Lower leg skin (tissue), 4 donors: ENCODE measurements at regions not wholly inside any gene's neighbourhood (a gene's known extent, or its start where the extent isn't known, plus 50 kb on each side); places are given as distances from the start of the nearest gene placed in this dataset.

Experiments
- DNase-seq, 2 donors: peaks; one replicate each; pipeline ENCODE4 v3.0.0-alpha.2; 2019; ENCODE audit warnings: low spot score in 2 of 2
- H3K4me3 ChIP-seq: fragments of 200-600 bp; sonication (generic); 2 replicates; pipeline ENCODE4 v1.5.1; 2017; ENCODE audit warnings: mild to moderate bottlenecking, low read depth; ENCODE audit not compliant: poor library complexity, severe bottlenecking
- POLR2A ChIP-seq, 2 donors: fragments of 450-650 bp; IDR thresholded peaks; one replicate each; pipeline ENCODE4 v1.6.1; 2016 to 2017; ENCODE audit warnings: antibody characterized with exemption in 2 of 2, mild to moderate bottlenecking in 1 of 2, moderate library complexity in 1 of 2
- WGBS, 2 donors: methylation state at CpG; one replicate each; pipeline ENCODE4 v1.1.5; 2018; 5-methylcytosine and 5-hydroxymethylcytosine counted together
- intact Hi-C: fragments of 100-400 bp; cut with DNase I; formaldehyde crosslinking; loops from one replicate; pipeline ENCODE4 v1.15.0; 2023; ENCODE audit warnings: low total_unique reads
- TF ChIP-seq, protein P1 (sequence below), 3 donors: fragments of 450-650 bp; IDR thresholded peaks; one replicate each; pipeline ENCODE4 v1.5.1; 2016; ENCODE audit warnings: antibody characterized with exemption in 3 of 3, mild to moderate bottlenecking in 3 of 3, moderate library complexity in 2 of 3

DNA sequence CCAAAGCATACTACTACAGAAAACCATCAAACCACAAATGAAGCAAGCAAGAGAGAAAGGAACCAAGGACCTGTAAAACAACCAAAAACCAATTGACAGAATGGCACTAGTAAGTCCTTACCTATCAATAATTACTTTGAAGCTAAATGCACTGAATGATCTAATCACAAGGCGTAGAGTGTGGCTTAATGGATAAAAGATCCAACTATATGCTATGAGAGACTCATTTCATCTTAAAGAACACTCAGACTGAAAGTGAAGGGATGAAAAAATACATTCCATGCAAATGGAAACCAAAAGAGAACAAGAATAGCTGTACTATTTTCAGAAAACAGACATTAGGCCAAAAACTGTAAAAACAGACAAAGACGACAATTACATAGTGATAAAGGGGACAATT lies 70.7 kb downstream of the CRPPA start:
- no peak overlapping the region for H3K4me3 ChIP-seq
- intact Hi-C loops, result no loop called here
- TF ChIP-seq POLR2A (IDR thresholded peaks at IDR 0.05), result no peak
- DNase-seq, result no peak
- WGBS, 2 donors, result 88 to 93% methylated on average over 2 of the region's 2 CpGs

DNA sequence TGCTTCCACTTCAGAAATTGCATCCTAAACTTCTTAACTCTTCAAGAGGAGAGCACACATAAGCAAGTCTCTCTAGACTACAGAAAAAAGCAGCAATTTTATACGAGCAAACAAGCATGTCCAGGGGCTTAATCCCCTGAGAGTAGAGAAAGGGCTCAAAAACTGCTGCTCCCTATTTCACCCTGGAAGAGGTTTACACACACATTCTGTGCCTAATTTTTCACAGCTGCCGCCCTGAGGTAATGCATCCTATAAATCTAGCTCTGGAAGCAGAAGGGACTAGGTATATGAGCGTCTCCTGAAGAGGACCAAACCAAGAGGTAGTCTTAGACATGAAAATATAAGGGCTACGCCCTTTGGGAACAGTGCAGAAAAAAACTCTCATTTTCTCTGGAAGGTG lies 73.1 kb downstream of the CRPPA start:
- TF ChIP-seq POLR2A (IDR thresholded peaks at IDR 0.05), result no peak
- TF ChIP-seq, protein P1, sequence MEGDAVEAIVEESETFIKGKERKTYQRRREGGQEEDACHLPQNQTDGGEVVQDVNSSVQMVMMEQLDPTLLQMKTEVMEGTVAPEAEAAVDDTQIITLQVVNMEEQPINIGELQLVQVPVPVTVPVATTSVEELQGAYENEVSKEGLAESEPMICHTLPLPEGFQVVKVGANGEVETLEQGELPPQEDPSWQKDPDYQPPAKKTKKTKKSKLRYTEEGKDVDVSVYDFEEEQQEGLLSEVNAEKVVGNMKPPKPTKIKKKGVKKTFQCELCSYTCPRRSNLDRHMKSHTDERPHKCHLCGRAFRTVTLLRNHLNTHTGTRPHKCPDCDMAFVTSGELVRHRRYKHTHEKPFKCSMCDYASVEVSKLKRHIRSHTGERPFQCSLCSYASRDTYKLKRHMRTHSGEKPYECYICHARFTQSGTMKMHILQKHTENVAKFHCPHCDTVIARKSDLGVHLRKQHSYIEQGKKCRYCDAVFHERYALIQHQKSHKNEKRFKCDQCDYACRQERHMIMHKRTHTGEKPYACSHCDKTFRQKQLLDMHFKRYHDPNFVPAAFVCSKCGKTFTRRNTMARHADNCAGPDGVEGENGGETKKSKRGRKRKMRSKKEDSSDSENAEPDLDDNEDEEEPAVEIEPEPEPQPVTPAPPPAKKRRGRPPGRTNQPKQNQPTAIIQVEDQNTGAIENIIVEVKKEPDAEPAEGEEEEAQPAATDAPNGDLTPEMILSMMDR (IDR thresholded peaks at IDR 0.05), result no peak
- intact Hi-C loops, result no loop called here

DNA sequence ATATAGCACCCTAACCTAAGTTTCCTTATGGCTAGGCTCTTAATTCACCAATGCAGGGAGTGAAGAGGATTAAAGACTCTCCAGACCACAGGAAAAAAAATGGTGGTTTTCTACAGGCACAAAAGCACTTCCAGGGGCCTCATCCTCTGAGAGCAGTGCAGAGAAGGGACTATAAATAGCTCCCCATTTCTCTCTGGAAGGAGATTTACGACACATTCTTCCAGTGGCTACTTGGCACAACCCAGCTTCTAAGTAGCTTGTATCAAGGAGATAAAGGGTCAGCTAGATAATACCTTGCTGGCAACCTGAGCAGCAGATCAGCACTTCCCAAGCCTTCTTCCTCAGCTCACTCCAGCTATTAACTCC lies 73.5 kb downstream of the CRPPA start:
- intact Hi-C loops, result no loop called here
- 36 to 61% methylated on average over 1 of the region's 1 CpG for WGBS, 2 donors
- H3K4me3 ChIP-seq, result no peak overlapping the region
- DNase-seq, result no peak
- no peak for TF ChIP-seq POLR2A (IDR thresholded peaks at IDR 0.05)

More for the DNA sequence above, 73.1 kb downstream of the CRPPA start:
- WGBS, 2 donors, result 65 to 78% methylated on average over 4 of the region's 4 CpGs
- no peak for DNase-seq
- H3K4me3 ChIP-seq, result no peak overlapping the region

DNA sequence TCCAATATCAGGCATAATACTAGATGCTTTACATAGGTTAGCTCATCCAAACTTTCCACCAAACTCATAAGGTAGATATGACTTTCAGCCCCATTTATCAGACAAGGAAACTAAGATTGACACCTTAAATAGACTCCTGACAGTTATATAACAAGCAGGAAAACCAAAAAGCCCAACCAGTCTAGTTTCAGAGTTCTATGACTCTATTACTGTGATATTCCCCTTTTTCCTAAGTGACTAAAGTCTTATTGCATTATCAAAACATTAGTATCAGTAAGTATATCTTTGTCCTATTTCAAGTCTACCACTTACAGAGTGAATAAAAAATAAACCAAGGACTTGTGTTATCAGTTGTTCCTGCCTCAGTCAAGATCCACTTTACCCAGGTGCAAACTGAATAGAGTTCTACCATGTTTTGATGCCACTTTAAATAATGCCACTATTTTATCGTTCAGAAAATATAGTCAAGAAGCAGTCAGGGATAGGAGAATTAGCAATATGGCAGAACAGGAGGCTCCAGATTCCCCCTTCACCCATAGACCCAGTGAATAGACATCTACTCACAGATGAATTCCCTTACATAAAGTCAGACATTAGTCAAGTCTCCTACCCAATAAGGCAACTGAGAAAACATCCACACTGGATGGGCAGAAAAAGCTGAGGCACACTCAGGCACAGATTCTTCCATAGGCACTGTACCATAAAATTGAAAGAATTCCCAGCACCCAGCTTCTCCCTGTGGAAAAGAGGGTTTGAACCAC lies 74.1 kb downstream of the CRPPA start:
- TF ChIP-seq, protein P1 (IDR thresholded peaks at IDR 0.05), result no peak
- TF ChIP-seq POLR2A (IDR thresholded peaks at IDR 0.05), result no peak
- whole genome bisulfite sequencing, 2 donors, result 94 to 96% methylated on average over 1 of the region's 1 CpG
- intact Hi-C loops, result no loop called here
- H3K4me3 ChIP-seq, result no peak overlapping the region
- DNase-seq, result no peak

GRCh38 chr7:16345979-16346958 lies 75.1 kb downstream of the CRPPA start:
- 74 to 81% methylated on average over 5 of the region's 5 CpGs for WGBS, 2 donors
- no peak overlapping the region for H3K4me3 ChIP-seq
- TF ChIP-seq, protein P1 (IDR thresholded peaks at IDR 0.05), result no peak
- no peak for TF ChIP-seq POLR2A (IDR thresholded peaks at IDR 0.05)
- no peak for DNase-seq
- intact Hi-C loops, result no loop called here

DNA sequence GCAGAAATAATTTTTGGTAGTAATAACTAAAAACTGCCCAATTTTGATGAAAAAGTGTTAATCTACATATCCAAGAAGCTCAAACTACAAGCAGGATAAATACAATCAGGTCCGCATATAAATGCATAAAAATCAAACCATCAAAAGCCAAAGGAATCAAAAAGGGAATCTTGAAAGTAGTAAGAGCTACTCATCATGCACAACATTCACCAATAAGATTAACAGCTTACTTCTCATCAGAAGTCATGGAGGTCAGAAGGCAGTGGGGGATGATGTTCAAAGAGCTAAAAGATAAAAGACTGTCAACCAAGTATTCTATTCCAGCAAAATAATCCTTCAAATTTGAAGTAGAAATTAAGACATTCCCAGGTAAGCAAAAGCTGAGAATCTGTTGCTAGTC lies 76.4 kb downstream of the CRPPA start:
- no peak overlapping the region for H3K4me3 ChIP-seq
- no peak for DNase-seq
- TF ChIP-seq POLR2A (IDR thresholded peaks at IDR 0.05), result no peak
- TF ChIP-seq, protein P1 (IDR thresholded peaks at IDR 0.05), result no peak
- intact Hi-C loops, result no loop called here
- WGBS, 2 donors, result 0% methylated on average over 1 of the region's 1 CpG
